Neuronal stem cell (in vitro differentiated cells): ENCODE measurements at regions not wholly inside any gene's neighbourhood (a gene's known extent, or its start where the extent isn't known, plus 50 kb on each side); places are given as distances from the start of the nearest gene placed in this dataset.

ENCODE experiments used
- DNase-seq: peaks from one replicate; pipeline ENCODE4 v3.0.0-alpha.2; 2013; ENCODE audit warnings: low spot score
- H2AFZ ChIP-seq: one replicate; pipeline ENCODE4 v1.6.1; 2013; ENCODE audit warnings: mild to moderate bottlenecking, low read length, inconsistent platforms
- H2AK5ac ChIP-seq: 2 replicates; pipeline ENCODE4 v1.6.1; 2013; ENCODE audit warnings: low read depth, mild to moderate bottlenecking, inconsistent platforms, low read length, moderate library complexity, mixed read lengths
- H2BK120ac ChIP-seq: 2 replicates; pipeline ENCODE4 v1.6.1; 2013; ENCODE audit warnings: low read depth, mild to moderate bottlenecking, inconsistent platforms, low read length, moderate library complexity, mixed read lengths
- H2BK12ac ChIP-seq: one replicate; pipeline ENCODE4 v1.6.1; 2013; ENCODE audit warnings: low read length, inconsistent platforms
- H2BK15ac ChIP-seq: 2 replicates; pipeline ENCODE4 v1.6.1; 2013; ENCODE audit warnings: mild to moderate bottlenecking, low read length, inconsistent platforms, mixed read lengths
- H2BK5ac ChIP-seq: one replicate; pipeline ENCODE4 v1.6.1; 2013; ENCODE audit warnings: inconsistent platforms, mild to moderate bottlenecking, low read length, moderate library complexity
- H3K14ac ChIP-seq: one replicate; pipeline ENCODE4 v1.6.1; 2013; ENCODE audit warnings: low read length, inconsistent platforms
- H3K18ac ChIP-seq: 2 replicates; pipeline ENCODE4 v1.6.1; 2013; ENCODE audit warnings: low read length, inconsistent platforms
- H3K23ac ChIP-seq: 2 replicates; pipeline ENCODE4 v1.6.1; 2013; ENCODE audit warnings: low read depth, mild to moderate bottlenecking, mixed read lengths, low read length, inconsistent platforms; ENCODE audit not compliant: poor library complexity
- H3K27ac ChIP-seq: replicated peaks from 3 replicates; pipeline ENCODE4 v1.5.1; 2013; ENCODE audit warnings: low read length, inconsistent platforms
- H3K27me3 ChIP-seq, 3 experiments: 2 replicates each; pipeline ENCODE4 v1.6.1; 2013; ENCODE audit warnings: low read length in 3 of 3, mild to moderate bottlenecking in 2 of 3, inconsistent platforms in 1 of 3, low read depth in 1 of 3, mixed read lengths in 1 of 3, moderate library complexity in 1 of 3; ENCODE audit not compliant: control insufficient read depth in 3 of 3, insufficient read depth in 3 of 3
- H3K36me3 ChIP-seq, 2 donors: replicated peaks in 1 of 2; 2 replicates each; pipeline ENCODE4 v1.6.1; 2013; ENCODE audit warnings: low read length in 2 of 2; ENCODE audit not compliant: control insufficient read depth in 2 of 2, insufficient read depth in 2 of 2
- H3K4ac ChIP-seq: 2 replicates; pipeline ENCODE4 v1.6.1; 2013; ENCODE audit warnings: inconsistent platforms, mild to moderate bottlenecking, low read length, moderate library complexity
- H3K4me1 ChIP-seq, 2 donors: 1 replicate in 1 of 2; 2 replicates in 1 of 2; pipeline ENCODE4 v1.6.1; 2013; ENCODE audit warnings: low read length in 2 of 2, low read depth in 1 of 2; ENCODE audit not compliant: control insufficient read depth in 2 of 2, insufficient read depth in 1 of 2
- H3K4me2 ChIP-seq: one replicate; pipeline ENCODE4 v1.6.1; 2013; ENCODE audit warnings: mild to moderate bottlenecking, low read length, inconsistent platforms; ENCODE audit not compliant: insufficient read depth, poor library complexity, severe bottlenecking
- H3K4me3 ChIP-seq, 2 donors: 2 replicates each; pipeline ENCODE4 v1.5.1; 2013; ENCODE audit warnings: low read length in 2 of 2, mild to moderate bottlenecking in 2 of 2, inconsistent platforms in 1 of 2, moderate library complexity in 1 of 2
- H3K79me1 ChIP-seq: one replicate; pipeline ENCODE4 v1.6.1; 2013; ENCODE audit warnings: low read depth, mild to moderate bottlenecking, inconsistent platforms, low read length, moderate library complexity
- H3K9ac ChIP-seq: one replicate; pipeline ENCODE4 v1.6.1; 2013; ENCODE audit warnings: mild to moderate bottlenecking, low read depth, low read length, inconsistent platforms; ENCODE audit not compliant: poor library complexity
- H3K9me3 ChIP-seq, 2 donors: replicated peaks in 1 of 2; 2 replicates each; pipeline versions ENCODE3 to v1.6.1; 2013; ENCODE audit warnings: low read length in 2 of 2, mild to moderate bottlenecking in 2 of 2, inconsistent platforms in 1 of 2, low read depth in 1 of 2, mixed read lengths in 1 of 2, moderate library complexity in 1 of 2; ENCODE audit not compliant: control insufficient read depth in 2 of 2, insufficient read depth in 1 of 2
- H4K8ac ChIP-seq: one replicate; pipeline ENCODE4 v1.6.1; 2013; ENCODE audit warnings: low read depth, mild to moderate bottlenecking, inconsistent platforms, low read length, moderate library complexity
- H4K91ac ChIP-seq: one replicate; pipeline ENCODE4 v1.6.1; 2013; ENCODE audit warnings: low read length, low read depth, mild to moderate bottlenecking, inconsistent platforms; ENCODE audit not compliant: poor library complexity
- WGBS, 2 donors: extraction: QIAGEN DNeasy Blood & Tissue Kit; methylation state at CpG; one replicate each; pipeline ENCODE4 v1.1.7; 2013; ENCODE audit warnings: missing lambda C conversion rate in 2 of 2, mixed read lengths in 1 of 2; ENCODE audit not compliant: insufficient read length in 2 of 2, insufficient replicate concordance in 1 of 2; ENCODE audit errors: extremely low coverage in 2 of 2; 5-methylcytosine and 5-hydroxymethylcytosine counted together

GRCh38 chr4:107120661-107121060 is 84.5 kb upstream of the DKK2 start:
- Histone ChIP-seq H4K91ac (no peak overlapping the region), H3K4me2 (no peak overlapping the region), H3K23ac (no peak overlapping the region), H3K18ac (no peak overlapping the region), H2BK5ac (no peak overlapping the region), H3K4me1 (peaks cover 0 to 5% of the 10 kb centered on the region in 2 donors), H3K14ac (no peak overlapping the region), H2AFZ (peak overlapping the region; percentile 89), H3K79me1 (no peaks in the 10 kb centered on the region), H3K36me3 (no peaks in the 10 kb centered on the region), H3K9ac (no peak overlapping the region), H3K27ac (no peak overlapping the region), H3K4ac (no peak overlapping the region), H2BK15ac (no peak overlapping the region), H3K27me3 (no peaks in the 10 kb centered on the region), H2BK12ac (no peak overlapping the region), H2BK120ac (no peak overlapping the region), H3K9me3 (no peaks in the 10 kb centered on the region), H4K8ac (no peak overlapping the region), H2AK5ac (no peak overlapping the region), H3K4me3 (no peak overlapping the region)
- DNase-seq, result peak; percentile 0
- no CpG with 5 or more reads among the region's 2 CpGs for WGBS, 2 donors

DNA sequence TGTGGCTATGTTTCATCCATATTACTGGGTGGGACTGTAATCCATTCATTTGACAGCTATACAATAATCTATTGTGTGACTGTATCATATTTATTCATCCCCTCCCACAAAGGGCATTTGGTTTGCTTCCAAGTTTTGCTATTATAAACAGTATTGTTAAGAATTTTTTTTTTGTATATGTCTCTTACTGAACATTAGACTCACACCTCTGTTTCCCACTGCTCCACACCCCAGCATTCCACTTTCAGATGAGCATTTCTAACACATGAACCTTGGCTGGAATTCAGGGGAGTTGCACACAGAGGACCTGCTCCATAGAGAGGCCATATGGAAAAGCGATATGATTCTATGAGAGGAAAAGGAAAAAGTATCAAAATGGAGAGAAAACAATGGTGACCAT is 81.6 kb upstream of the DKK2 start:
- no peak overlapping the region for H4K91ac ChIP-seq
- H2BK12ac ChIP-seq, result no peak overlapping the region
- no peak overlapping the region for H2BK120ac ChIP-seq
- no peak overlapping the region for H4K8ac ChIP-seq
- H3K4ac ChIP-seq, result no peak overlapping the region
- no peak overlapping the region for H3K14ac ChIP-seq
- peaks cover 0 to 5% of the 10 kb centered on the region in 2 donors for H3K4me1 ChIP-seq
- no peak for DNase-seq
- no peak overlapping the region for H2AK5ac ChIP-seq
- no peak overlapping the region for H3K4me3 ChIP-seq
- no peak overlapping the region for H3K27ac ChIP-seq
- H3K36me3 ChIP-seq, result no peaks in the 10 kb centered on the region
- H3K9me3 ChIP-seq, result no peaks in the 10 kb centered on the region
- H3K27me3 ChIP-seq, result no peaks in the 10 kb centered on the region
- WGBS, 2 donors, result no CpG with 5 or more reads among the region's 1 CpG
- no peak overlapping the region for H3K18ac ChIP-seq
- no peaks in the 10 kb centered on the region for H3K79me1 ChIP-seq
- no peak overlapping the region for H3K9ac ChIP-seq
- H2BK5ac ChIP-seq, result no peak overlapping the region
- H2BK15ac ChIP-seq, result no peak overlapping the region
- H3K4me2 ChIP-seq, result no peak overlapping the region
- H3K23ac ChIP-seq, result no peak overlapping the region
- H2AFZ ChIP-seq, result no peak overlapping the region

- Histone ChIP-seq H3K14ac (no peak overlapping the region), H3K4me3 (no peak overlapping the region)
Measured at GRCh38 chr4:107115185-107115847, 79.2 kb upstream of the DKK2 start.

GRCh38 chr4:107114059-107114458 is 77.9 kb upstream of the DKK2 start:
- H4K8ac ChIP-seq, result no peak overlapping the region
- H3K4me2 ChIP-seq, result no peak overlapping the region
- H3K23ac ChIP-seq, result no peak overlapping the region
- H2BK12ac ChIP-seq, result no peak overlapping the region
- H3K36me3 ChIP-seq, result no peaks in the 10 kb centered on the region
- no peaks in the 10 kb centered on the region for H3K9me3 ChIP-seq
- no peak overlapping the region for H2AK5ac ChIP-seq
- H2BK5ac ChIP-seq, result no peak overlapping the region
- no peaks in the 10 kb centered on the region for H3K4me1 ChIP-seq
- H2AFZ ChIP-seq, result no peak overlapping the region
- H2BK15ac ChIP-seq, result no peak overlapping the region
- H3K27ac ChIP-seq, result no peak overlapping the region
- H3K18ac ChIP-seq, result no peak overlapping the region
- H3K27me3 ChIP-seq, result no peaks in the 10 kb centered on the region
- no CpG with 5 or more reads among the region's 2 CpGs for WGBS, 2 donors
- H3K79me1 ChIP-seq, result no peaks in the 10 kb centered on the region
- H3K4ac ChIP-seq, result no peak overlapping the region
- no peak overlapping the region for H3K14ac ChIP-seq
- no peak overlapping the region for H3K4me3 ChIP-seq
- no peak for DNase-seq
- no peak overlapping the region for H3K9ac ChIP-seq
- H2BK120ac ChIP-seq, result no peak overlapping the region
- H4K91ac ChIP-seq, result no peak overlapping the region

More at GRCh38 chr4:107115185-107115847, 79.2 kb upstream of the DKK2 start:
- Histone ChIP-seq H2BK12ac (no peak overlapping the region), H3K27me3 (no peaks in the 10 kb centered on the region), H2AFZ (no peak overlapping the region), H3K9ac (no peak overlapping the region), H3K79me1 (no peaks in the 10 kb centered on the region), H2BK120ac (no peak overlapping the region), H2BK5ac (no peak overlapping the region), H3K9me3 (no peaks in the 10 kb centered on the region), H3K4me2 (no peak overlapping the region), H2AK5ac (no peak overlapping the region), H2BK15ac (no peak overlapping the region), H3K4ac (no peak overlapping the region), H3K36me3 (no peaks in the 10 kb centered on the region), H4K8ac (no peak overlapping the region), H3K18ac (no peak overlapping the region), H3K4me1 (no peaks in the 10 kb centered on the region), H4K91ac (no peak overlapping the region), H3K27ac (no peak overlapping the region), H3K23ac (no peak overlapping the region)
- no peak for DNase-seq
- WGBS, 2 donors, result no CpG with 5 or more reads among the region's 5 CpGs
